Activated B cell treated with CpG ODN at 0.5 μM for 24 hours (primary cell): ENCODE measurements at regions not wholly inside any gene's neighbourhood (a gene's known extent, or its start where the extent isn't known, plus 50 kb on each side); places are given as distances from the start of the nearest gene placed in this dataset.

Source experiments
- ATAC-seq: fragments of 200-7000 bp; cut with Tn5 transposase; one replicate; pipeline ENCODE4 v1.10.0; 2021; ENCODE audit warnings: low read depth, mild to moderate bottlenecking, moderate library complexity
- CTCF ChIA-PET: fragments of 350-600 bp; sonication (Branson Sonifier 250); formaldehyde crosslinking; loops from one replicate; lab custom pipeline; 2021; ENCODE audit warnings: antibody characterized with exemption; lab: Charles Lee
- POLR2A ChIA-PET: fragments of 350-600 bp; sonication (Branson Sonifier 250); formaldehyde crosslinking; loops from one replicate; lab custom pipeline; 2021; ENCODE audit warnings: antibody characterized with exemption; lab: Charles Lee
- DNase-seq: peaks from one replicate; pipeline ENCODE4 v3.0.0; 2022
- H3K27ac Mint-ChIP-seq: one replicate; pipeline ENCODE4 v1.8.0; 2020; ENCODE audit warnings: mixed read lengths
- H3K27me3 Mint-ChIP-seq: one replicate; pipeline ENCODE4 v1.8.0; 2021; ENCODE audit warnings: mixed read lengths
- H3K36me3 Mint-ChIP-seq: one replicate; pipeline ENCODE4 v1.8.0; 2021; ENCODE audit warnings: low read depth, mixed read lengths
- H3K4me1 Mint-ChIP-seq: one replicate; pipeline ENCODE4 v1.8.0; 2021; ENCODE audit warnings: mixed read lengths
- H3K4me3 Mint-ChIP-seq: one replicate; pipeline ENCODE4 v1.8.0; 2020; ENCODE audit warnings: mild to moderate bottlenecking, mixed read lengths
- H3K9me3 Mint-ChIP-seq: one replicate; pipeline ENCODE4 v1.8.0; 2020; ENCODE audit warnings: mixed read lengths
- intact Hi-C: fragments of 100-400 bp; cut with micrococcal nuclease; formaldehyde crosslinking; loops from one replicate; pipeline ENCODE4 v1.15.1; 2024
- TF ChIP-seq, protein P1 (sequence below): fragments of 200-600 bp; IDR thresholded peaks from one replicate; pipeline ENCODE4 v1.8.0; 2022; ENCODE audit warnings: antibody characterized with exemption, mild to moderate bottlenecking

DNA sequence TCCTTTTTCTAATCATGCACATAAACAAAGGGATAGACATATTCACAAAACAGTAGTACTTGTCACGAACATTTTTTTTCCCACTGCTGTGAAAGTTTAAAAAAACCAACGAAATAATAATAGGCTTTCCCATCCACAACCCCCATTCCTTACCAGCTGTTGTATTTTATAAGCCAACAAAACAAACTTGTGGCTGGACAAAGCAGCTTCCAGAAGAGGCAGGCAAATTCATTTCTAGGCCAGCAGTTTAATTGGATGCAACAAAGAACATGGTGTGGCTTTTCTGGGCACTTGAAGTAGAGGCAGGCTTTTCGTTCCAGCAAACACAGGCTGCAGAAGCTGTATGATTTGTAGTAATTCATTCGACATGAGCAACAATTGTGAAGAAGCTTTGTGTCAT is 56.0 kb upstream of the FAM20A start:
- intact Hi-C loops = no loop called here
- Mint-ChIP-seq H3K9me3 (no peaks in the 10 kb centered on the region), H3K36me3 (no peaks in the 10 kb centered on the region), H3K4me3 (no peak overlapping the region), H3K4me1 (no peaks in the 10 kb centered on the region), H3K27me3 (peaks cover 11% of the 10 kb centered on the region), H3K27ac (no peak overlapping the region)
- DNase-seq = no peak
- TF ChIP-seq, protein P1, sequence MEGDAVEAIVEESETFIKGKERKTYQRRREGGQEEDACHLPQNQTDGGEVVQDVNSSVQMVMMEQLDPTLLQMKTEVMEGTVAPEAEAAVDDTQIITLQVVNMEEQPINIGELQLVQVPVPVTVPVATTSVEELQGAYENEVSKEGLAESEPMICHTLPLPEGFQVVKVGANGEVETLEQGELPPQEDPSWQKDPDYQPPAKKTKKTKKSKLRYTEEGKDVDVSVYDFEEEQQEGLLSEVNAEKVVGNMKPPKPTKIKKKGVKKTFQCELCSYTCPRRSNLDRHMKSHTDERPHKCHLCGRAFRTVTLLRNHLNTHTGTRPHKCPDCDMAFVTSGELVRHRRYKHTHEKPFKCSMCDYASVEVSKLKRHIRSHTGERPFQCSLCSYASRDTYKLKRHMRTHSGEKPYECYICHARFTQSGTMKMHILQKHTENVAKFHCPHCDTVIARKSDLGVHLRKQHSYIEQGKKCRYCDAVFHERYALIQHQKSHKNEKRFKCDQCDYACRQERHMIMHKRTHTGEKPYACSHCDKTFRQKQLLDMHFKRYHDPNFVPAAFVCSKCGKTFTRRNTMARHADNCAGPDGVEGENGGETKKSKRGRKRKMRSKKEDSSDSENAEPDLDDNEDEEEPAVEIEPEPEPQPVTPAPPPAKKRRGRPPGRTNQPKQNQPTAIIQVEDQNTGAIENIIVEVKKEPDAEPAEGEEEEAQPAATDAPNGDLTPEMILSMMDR = no peak
- ATAC-seq = no peak
- POLR2A ChIA-PET = no interaction called here
- CTCF ChIA-PET = no interaction called here

DNA sequence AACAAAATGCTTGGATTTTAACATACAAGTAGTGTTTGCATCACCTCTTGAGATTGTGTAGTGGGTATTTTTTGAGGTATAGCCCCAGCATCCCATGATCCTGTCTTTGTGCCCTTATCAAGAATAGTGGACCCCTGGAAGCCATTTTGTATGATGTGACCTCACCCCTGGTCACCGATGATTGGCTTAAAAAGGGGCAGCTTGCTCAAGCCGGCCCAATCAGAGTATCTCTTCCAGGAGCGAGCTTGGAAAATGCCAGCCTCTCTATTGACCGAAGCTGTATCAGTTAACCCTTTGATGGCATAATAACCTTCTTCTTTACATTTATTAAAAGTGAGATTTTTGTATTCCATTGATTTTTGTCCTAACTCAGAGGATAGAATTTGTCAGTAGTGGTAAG is 55.5 kb upstream of the FAM20A start:
- Mint-ChIP-seq H3K27ac (no peak overlapping the region), H3K36me3 (no peaks in the 10 kb centered on the region), H3K4me3 (no peak overlapping the region), H3K4me1 (no peaks in the 10 kb centered on the region), H3K27me3 (peaks cover 11% of the 10 kb centered on the region), H3K9me3 (no peaks in the 10 kb centered on the region)
- TF ChIP-seq, protein P1 = no peak
- DNase-seq (no peak), ATAC-seq (no peak)
- intact Hi-C loops = no loop called here
- CTCF ChIA-PET = no interaction called here
- POLR2A ChIA-PET = no interaction called here
